NCI-H1048 (cell line): ENCODE measurements at regions not wholly inside any gene's neighbourhood (a gene's known extent, or its start where the extent isn't known, plus 50 kb on each side); places are given as distances from the start of the nearest gene placed in this dataset.

ENCODE experiments used
- DNase-seq: peaks from one replicate; lab custom pipeline; 2025; lab: John Stamatoyannopoulos, UW

DNA sequence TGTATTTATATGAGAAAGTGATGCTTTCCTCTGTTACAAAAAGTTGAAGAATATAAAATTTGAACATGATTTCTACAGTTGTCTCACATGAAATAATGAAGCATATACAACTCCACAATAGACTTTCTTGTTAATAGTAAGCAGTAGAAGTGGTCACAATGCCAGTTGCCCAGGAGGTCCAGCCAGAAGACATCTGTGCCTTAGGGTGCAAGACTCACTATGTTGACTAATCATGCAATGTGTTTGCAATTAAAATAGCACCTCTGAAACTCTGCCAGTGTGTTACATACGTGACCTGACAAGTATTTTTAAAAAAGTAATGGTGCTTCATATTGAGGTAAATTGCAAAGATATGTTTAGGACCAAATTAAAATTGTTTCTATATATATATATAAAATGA lies 547.2 kb downstream of the ETV1 start:
- no peak for DNase-seq

DNA sequence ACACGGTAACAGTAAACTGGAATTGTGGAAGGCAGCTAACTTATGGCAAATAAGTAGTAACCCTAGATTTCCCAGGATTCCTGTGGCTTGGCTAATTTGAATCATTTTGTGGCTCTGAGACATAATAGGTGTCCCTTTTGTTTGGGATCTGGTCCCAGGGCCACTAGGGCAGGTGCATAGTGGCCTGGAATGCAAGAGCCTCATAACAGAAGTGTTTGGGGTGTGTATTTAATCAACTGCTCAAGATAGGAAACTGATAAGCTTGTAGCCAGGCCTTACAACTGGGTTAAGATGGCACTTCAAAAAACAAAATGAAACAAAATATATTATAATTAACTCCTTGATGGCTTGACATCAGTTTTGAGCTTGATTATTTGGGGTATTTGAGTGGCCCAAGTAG lies 541.8 kb downstream of the ETV1 start:
- DNase-seq, result no peak

DNA sequence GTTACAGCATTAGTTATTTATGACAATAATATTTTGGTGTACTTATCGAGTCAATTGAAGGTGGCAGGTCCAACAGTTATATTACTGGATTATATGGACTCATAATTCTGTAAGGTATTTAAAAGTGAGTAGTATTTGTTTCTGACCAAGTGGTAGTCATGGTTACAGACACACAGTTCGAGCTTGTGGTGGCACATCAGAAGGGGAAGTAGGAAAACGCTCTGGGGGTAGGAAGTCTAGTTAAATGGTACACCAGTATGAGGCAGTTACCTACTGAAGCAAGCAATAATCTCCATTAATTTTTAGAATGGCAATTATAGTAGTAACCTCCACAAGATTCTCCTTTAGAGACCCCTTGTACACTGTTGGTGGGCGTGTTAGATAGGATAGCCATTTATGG lies 541.2 kb downstream of the ETV1 start:
- no peak for DNase-seq

DNA sequence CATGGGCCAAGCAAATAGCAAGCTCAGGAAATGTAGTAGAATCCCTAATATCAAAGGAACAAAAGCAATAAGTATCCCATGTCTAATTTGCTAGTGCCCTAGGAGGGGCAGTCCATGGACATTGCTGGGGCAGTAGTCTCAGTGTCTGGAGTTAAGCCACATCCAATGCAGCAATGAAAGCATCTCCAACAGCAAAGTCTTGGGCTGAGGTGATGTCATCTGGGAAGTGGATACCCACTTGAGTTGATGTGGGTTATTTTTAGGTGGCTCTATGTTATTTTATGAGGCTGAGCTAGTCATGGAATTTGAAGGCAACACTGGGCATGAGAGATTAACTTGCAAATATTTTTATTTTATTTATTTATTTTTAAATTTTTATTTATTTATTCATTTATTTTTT lies 540.0 kb downstream of the ETV1 start:
- no peak for DNase-seq

DNA sequence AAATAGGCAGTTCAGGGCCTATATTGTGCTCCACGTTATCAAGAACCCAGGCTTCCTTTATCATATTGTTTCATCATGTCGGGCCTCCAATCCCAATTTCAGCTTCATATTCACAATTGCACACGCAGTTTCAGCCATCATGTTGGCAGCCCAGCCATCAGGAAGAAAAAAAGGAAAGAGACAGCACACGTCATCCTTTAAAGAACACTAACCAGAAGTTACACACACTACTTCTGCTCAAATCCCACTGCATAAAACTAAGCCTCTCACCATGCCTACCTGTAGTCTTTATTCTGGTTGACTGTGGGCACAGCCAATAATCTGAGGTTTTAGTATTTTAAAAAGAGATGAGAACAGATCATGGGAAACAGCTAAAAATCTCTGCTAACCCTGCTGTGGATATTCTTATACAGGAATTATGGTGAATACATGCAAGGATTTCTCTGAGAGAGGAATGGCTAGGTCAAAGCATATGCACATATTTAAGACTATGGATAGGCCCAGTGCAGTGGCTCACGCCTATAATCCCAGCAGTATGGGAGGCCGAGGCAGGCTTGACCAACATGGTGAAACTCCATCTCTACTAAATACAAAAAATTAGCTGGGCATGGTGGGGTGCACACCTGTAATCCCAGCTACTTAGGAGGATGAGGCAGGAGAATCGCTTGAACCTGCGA lies 534.4 kb downstream of the ETV1 start:
- DNase-seq, result no peak

DNA sequence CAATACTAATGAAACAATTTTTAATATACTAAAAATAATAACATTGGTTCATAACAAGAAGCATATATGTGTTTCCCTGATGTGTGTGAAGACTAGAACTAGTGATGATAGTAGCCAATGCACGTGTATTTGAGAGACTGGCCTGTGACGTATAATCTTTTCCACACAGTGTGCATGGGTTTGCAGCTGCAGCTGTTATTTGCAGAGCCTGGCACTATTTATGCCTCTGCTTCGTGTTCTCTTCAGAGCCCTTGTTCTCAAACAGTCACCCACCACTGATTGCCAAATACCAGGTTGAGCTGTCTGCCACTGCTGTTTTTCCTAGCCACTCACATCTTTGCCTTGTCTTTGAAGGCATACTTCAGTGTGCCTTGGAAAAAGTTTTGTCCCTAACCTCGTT lies 531.7 kb downstream of the ETV1 start:
- no peak for DNase-seq

DNA sequence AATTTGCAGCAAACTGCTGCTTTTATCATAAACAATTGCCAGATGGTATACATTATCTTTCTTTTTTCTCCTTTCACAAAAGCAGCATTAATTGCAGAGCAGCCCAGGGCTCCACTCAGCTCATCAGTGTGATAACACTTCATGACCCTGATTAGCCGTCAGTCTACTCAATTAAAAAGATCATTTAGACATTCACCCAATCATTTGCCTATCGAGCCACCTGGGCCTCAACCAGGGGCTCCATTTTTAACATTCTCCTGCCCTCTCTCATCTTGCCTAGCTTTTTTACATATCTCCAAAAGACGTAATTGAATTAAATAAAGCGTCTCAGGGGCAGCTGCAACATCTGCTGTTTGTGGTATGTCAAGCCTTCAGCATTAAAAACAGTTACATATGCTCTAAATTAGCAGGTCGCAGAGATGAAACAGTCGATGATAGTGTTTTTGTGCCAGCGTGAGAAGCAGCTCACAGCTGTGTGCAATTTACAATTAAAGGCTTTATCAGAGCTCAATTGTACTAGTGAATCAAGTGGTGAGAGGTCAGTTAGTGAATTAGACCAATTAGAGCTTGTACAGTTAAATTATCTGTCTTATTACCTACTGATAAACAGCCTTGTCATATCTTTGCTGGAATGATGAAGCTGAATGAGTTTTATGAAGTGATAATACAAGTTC lies 522.5 kb downstream of the ETV1 start:
- no peak for DNase-seq

DNA sequence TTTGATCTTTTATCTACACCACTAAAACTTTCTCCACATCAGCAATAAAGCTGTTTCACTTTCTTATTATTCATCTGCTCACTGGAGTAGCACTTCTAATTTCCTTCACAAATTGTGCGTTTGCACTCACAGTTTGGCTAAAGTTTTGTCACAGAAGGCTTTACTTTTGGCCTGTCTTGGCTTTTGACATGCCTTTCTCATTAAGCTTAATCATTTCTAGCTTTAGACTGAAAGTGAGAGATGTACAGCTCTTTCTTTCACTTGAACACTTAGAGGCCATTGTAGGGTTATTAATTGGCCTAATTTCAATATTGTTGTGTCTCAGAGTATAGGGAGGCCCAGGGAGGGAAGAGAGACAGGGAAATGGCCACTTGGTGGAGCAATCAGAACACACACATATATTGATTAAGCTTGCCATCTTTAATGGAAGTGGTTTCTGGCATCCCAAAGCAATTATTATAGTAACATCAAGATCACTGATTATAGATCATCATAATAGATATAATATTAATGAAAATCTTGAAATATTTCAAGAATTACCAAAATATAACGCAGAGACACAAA lies 512.5 kb downstream of the ETV1 start:
- DNase-seq, result no peak

DNA sequence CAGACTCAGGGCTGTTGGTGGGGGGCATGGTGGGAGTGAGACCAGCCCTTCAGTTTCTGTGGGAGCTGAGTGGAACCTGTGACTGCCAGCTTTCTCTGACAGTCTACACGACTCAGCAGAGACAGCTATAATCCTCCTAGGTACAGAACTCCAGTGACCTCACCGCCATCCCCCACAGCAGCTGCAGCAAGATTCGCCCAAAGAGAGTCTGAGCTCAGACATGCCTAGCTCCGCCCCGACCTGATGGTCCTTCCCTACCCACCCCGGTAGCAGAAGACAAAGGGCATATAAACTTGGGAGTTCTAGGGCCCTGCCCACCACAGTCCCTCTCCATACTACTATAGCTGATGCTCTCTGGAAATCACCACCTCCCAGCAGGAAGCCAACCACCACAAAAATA lies 500.1 kb downstream of the ETV1 start:
- no peak for DNase-seq

DNA sequence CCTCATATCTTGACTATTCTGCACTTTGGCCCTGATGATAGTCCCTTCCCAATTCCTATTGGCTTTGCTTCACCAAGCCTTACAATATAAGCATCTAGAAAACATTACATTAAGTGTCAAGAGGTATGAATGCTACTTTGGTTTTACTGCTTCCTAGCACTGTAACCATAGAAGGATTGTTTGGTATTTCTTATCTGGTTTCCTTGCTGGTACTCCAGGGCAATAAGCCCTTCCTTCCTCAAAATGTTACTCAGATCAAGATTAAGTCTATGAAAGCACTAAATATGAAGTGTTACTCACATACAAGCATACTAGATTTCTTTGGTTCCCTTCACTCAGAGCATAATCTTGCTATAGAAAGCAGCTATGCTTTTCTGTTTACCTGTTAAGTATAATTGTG lies 492.5 kb downstream of the ETV1 start:
- DNase-seq, result no peak

DNA sequence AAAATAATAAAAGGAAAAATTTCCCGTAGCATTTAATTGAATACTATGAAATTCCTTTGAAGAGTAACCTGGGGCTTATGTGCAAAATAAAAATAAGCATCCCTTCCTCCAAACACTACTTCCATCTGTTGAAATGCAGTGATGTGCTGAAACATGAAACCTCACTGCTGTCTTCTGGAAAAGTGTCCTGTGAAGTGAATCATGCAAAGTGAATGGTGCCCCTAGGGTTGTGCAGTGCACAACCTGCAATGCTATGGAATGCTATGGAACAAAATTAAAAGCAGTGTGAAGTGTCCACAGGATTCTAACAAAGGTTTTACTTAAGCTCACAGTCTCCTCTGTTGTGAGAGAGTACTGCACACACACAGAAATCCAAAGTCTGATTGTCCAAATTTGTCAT lies 480.9 kb downstream of the ETV1 start:
- DNase-seq, result no peak

DNA sequence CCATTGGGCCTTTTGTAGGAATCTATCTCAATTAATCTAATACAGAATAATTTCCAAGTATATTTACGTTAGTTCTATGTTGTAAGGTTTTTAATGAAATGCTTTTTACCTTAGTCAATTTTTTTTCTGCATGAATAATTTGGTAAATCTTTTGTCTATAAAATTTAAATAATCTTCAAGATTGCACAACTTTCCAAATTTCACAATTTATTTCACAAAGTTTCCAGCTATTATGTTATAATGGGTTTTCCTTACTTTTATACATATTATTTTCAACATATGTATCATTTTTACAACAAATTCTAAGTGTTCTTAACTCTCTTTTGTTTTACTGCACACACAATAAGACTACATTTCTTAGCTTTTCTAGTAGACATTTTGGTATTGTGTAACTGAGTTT lies 470.7 kb downstream of the ETV1 start:
- no peak for DNase-seq

DNA sequence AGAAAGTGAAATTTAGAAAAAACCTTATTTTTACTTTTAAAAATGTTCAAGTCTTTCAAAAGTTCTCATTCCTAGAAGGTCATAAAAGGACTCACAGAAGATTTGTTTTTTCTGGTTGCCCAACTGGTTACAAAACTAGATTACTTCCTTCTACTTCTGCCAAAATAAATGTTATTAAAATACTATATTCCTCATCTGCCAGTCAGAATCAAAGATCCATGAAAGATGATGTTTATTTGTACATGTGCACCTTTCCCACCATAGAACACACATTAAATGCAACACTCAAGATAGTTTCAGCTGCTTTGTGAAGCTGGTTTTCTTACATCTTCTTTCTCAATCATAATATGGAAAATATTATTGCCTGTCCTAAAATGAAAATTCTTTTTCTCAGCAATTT lies 465.4 kb downstream of the ETV1 start:
- no peak for DNase-seq

DNA sequence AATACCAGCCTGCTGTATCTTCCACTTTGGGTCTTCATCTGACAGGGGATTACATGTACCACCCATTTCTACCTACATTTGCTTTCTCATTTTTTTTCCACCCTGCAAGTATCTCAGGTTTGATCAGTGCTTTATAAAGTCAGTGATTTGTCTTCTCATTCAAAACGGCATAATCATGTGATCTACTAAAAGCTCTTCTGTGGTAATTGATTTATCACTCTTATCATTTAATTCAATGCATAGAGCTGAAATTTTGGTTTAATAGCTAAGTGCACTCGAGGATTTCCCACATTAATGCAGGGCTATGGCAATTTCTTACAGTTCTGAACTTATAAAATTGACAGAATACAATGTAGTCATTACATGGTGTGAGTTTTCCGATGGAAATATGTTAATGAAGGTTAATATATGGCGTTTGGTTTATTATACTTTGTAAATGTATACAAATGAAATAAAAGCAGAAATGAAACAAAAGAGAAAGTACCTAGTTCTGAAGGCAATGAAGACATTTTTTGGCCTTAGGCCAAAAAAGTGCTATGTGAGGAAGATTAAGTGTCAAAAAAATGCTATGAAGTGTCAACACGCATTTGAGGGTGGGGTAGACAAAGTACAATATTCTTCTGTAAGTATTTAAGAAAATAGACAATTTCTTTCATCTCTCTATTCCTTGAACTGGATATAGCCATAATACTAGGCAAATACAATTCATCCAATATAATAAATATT lies 457.3 kb downstream of the ETV1 start:
- no peak for DNase-seq

DNA sequence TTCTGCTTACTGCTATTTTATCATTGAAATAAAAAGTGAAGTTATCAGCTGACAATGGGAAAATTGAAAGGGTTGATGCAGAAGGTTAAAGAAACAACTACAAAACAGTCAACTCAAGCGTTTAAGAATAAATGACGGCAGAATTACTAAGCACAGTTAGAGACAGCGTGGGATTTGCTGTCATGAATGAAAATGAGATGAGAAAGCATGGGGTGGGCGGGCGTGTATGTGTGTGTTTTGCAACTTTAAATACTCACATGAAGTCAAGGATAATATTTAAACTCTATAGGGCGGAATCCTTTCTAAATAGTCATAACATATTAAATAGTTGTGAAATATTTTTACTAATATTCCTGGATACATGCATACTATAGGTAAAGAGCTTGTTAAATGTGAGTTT lies 450.8 kb downstream of the ETV1 start:
- DNase-seq, result no peak

DNA sequence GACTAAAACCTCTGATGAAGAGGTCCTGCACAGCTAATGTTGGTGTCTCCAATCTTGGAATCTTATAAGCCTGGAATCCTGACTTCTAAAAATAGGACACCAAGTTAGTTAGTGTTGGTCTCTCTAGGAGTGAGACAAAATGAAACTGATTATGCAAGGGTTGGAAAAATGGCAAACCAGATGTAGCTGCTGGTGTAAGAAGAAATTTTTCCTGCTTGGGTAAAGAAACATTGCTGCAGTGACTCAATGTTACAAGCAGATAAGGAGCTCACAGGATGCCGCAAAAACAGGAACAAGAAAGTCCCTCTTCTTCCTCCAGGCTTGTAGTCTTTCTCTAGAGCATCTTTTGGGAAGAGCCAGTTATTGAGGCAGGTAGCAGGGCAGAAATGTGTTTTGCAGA lies 449.0 kb downstream of the ETV1 start:
- no peak for DNase-seq

DNA sequence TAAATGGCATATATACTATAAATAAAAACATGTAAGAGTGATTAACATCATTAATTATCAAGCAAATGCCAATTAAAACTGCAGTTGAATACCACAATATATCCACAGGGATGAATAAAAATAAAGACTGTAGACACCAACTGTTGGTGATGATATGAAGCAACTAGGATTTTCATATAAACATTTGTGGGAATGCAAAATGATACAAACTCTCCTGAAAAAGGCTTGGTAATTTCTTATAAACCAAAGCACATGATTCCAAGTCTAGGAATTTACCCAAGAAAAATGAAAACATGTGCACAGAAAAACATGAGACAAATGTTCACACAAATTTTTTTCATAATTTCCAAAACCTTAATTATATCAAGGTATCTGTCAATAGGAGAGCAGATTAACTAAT lies 448.1 kb downstream of the ETV1 start:
- no peak for DNase-seq

DNA sequence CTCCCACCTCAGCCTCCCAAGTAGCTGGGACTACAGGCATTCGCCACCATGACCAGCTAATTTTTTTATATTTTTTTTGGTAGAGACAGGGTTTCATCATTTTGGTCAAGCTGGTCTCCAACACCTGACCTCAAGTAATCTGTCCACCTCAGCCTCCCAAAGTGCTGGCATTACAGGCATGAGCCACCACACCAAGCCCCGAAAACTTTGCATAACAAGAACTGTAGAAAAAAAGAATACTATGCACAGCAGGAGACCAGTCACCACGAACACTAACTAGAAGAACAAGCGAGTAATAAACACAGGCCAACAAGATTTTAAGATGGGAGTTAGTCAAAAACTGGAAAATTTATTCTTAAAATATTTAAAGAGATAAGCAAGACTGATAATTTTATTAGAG lies 447.0 kb downstream of the ETV1 start:
- no peak for DNase-seq

DNA sequence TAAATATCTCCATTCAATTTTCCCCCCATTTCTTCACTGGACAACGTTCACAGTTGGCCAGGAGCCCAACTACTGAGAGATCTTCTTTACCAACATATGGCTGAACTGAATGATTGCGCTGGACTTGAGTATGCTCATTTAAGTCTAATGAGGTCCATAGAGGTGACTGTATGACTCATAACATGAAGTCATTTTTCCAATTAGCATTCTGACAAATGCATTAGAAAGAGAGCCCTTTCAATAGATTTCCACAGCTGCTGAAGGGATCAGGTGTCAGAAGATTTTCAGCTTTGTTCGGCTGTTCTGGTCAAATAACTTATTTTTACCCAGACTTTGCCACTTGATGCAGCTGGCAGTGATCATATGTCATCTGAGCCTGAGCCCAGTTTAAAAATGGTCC lies 438.0 kb downstream of the ETV1 start:
- DNase-seq, result no peak

DNA sequence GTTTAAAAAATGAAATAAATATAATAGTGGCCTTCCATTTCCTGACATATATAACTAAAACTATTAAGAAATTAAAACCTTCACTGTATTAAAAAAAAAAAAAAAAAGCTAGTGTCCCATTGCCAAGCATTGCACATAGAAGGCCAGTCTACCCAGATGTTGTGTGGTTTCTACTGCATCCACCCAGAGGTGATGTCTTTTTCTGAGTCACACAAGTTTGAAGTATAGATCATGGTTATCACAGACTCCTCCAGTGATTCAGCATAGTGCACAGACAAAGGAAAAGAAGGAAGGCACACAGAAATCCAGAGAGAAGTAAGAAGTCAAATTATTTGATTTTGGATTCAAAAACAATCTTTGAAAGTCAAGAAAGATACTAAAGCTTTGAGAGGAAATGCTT lies 429.0 kb downstream of the ETV1 start:
- no peak for DNase-seq

DNA sequence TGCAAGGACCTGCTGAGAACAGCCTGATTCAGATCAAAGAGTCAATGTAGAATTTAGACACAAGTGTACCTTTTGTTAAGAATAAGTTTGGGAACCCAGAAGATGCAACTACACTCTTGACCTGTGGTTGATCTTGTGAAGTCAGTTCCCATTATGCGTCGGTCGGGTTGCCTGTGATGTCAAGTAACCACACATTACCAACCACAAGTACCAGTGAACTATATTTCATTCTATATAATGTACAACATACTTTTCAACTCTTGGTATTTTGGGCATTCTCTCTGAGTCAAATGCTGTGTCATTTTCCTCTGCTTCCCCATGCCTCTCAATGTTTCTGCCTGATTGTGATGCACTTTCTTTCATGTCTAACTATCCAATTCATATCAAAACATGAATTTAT lies 426.2 kb downstream of the ETV1 start:
- DNase-seq, result no peak

DNA sequence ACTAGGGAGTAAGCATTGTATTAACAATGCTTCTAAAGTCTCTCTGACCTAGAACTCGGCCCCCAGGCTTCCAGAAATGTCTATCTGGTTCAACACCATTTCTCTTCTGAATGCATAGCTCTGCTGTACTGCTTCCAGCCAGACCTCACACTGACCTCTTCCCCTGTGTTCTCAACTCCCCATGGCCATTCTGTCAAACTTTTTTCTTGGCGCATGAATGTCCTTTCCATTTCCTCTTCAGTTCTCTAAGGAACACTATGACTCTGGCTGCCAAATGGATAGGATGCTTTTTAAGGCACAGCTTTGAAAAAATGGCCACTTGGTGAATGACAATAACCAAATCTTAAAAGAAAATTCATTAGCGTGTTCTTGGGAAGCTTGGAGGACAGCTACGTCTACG lies 425.8 kb downstream of the ETV1 start:
- no peak for DNase-seq

DNA sequence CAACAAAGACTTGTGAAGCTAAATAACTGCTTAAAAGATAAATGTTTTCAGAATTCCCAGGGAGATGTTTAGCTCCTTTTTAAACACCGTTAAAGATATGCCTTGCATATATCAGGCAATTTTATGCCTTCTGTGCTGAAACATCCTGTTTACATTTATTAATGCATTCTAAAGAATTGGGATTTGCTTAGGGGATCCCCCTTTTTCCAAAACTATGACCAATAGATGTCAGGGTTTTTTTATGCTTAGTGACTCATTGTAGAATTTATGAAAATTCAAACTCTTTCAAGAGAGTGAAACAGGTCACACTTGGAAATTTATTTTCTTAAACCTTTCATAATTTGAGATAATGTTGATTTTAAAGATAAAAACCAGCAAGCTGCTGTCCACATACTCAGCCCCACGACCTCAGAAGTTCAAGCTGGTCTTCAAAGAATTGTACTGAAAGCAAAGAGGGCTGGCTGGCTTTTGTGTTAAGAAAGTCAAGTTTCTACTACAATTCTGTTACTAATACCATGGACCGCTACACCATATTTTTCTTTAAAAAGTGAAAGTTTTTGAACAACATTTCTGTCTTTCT lies 411.8 kb downstream of the ETV1 start:
- no peak for DNase-seq
